HG03108 (cell line): ENCODE measurements at regions not wholly inside any gene's neighbourhood (a gene's known extent, or its start where the extent isn't known, plus 50 kb on each side); places are given as distances from the start of the nearest gene placed in this dataset.
A peak's percentile ranks its signal among the peaks of the same experiment; 100 is the strongest.
"Not testable (repeated sequence)": the region's sequence is repeated elsewhere in the genome, so short reads cannot be mapped to it uniquely, and the experiment has no call there.

ENCODE experiments used
- ATAC-seq: cut with Tn5 transposase; IDR thresholded peaks from one replicate; pipeline ENCODE4 v1.9.1; 2021; ENCODE audit warnings: moderate library complexity; ENCODE audit not compliant: unreplicated experiment

- ATAC-seq: no peak
Observed at GRCh38 chr7:92924800-92925199, 88.4 kb upstream of the CDK6 start.

- ATAC-seq: no peak
Observed at GRCh38 chr7:92917230-92917629, 80.9 kb upstream of the CDK6 start.

GRCh38 chr7:92916770-92917224 lies 80.4 kb upstream of the CDK6 start:
- ATAC-seq: no peak

GRCh38 chr7:92915348-92915747 lies 79.0 kb upstream of the CDK6 start:
- no peak for ATAC-seq

GRCh38 chr7:92914645-92915044 lies 78.3 kb upstream of the CDK6 start:
- ATAC-seq: no peak

GRCh38 chr7:92913849-92914248 lies 77.5 kb upstream of the CDK6 start:
- ATAC-seq: no peak

- ATAC-seq: no peak
Observed at GRCh38 chr7:92910976-92911375, 74.6 kb upstream of the CDK6 start.

GRCh38 chr7:92909686-92910475 lies 73.5 kb upstream of the CDK6 start:
- no peak for ATAC-seq

GRCh38 chr7:92904244-92905131 lies 68.1 kb upstream of the CDK6 start:
- peak; percentile 96 for ATAC-seq

GRCh38 chr7:92898798-92899197 lies 62.4 kb upstream of the CDK6 start:
- ATAC-seq: no peak

GRCh38 chr7:92894857-92895256 lies 58.5 kb upstream of the CDK6 start:
- ATAC-seq: not testable (repeated sequence)

- no peak for ATAC-seq
Observed at GRCh38 chr7:92889081-92889480, 52.7 kb upstream of the CDK6 start.
